ENCODE measurements at regions not wholly inside any gene's neighbourhood (a gene's known extent, or its start where the extent isn't known, plus 50 kb on each side); places are given as distances from the start of the nearest gene placed in this dataset.

GRCh38 chr9:119609277-119609971 is 240.2 kb upstream of the BRINP1 start:
- no peak for DNase-seq

- no peak for DNase-seq
These were observed 232.4 kb upstream of the BRINP1 start for GRCh38 chr9:119601632-119602031.

GRCh38 chr9:119597499-119597898 is 228.3 kb upstream of the BRINP1 start:
- DNase-seq: no peak

GRCh38 chr9:119596703-119597102 is 227.5 kb upstream of the BRINP1 start:
- no peak for DNase-seq

GRCh38 chr9:119588874-119589744 is 219.9 kb upstream of the BRINP1 start:
- DNase-seq: no peak

GRCh38 chr9:119577881-119578280 is 208.6 kb upstream of the BRINP1 start:
- DNase-seq: no peak

GRCh38 chr9:119559986-119560385 is 190.8 kb upstream of the BRINP1 start:
- DNase-seq: no peak

- DNase-seq: no peak
These were observed 189.8 kb upstream of the BRINP1 start for GRCh38 chr9:119559056-119559455.

- no peak for DNase-seq
These were observed 187.1 kb upstream of the BRINP1 start for GRCh38 chr9:119556129-119556875.

- DNase-seq: no peak
These were observed 175.3 kb upstream of the BRINP1 start for GRCh38 chr9:119544492-119544891.

- DNase-seq: no peak
These were observed 167.9 kb upstream of the BRINP1 start for GRCh38 chr9:119537138-119537537.

GRCh38 chr9:119533504-119533903 is 164.3 kb upstream of the BRINP1 start:
- DNase-seq: no peak

GRCh38 chr9:119526698-119527097 is 157.5 kb upstream of the BRINP1 start:
- no peak for DNase-seq

GRCh38 chr9:119523508-119523907 is 154.3 kb upstream of the BRINP1 start:
- DNase-seq: no peak

- no peak for DNase-seq
These were observed 153.1 kb upstream of the BRINP1 start for GRCh38 chr9:119522381-119522780.

GRCh38 chr9:119509291-119509905 is 140.2 kb upstream of the BRINP1 start:
- DNase-seq: no peak

- no peak for DNase-seq
These were observed 132.1 kb upstream of the BRINP1 start for GRCh38 chr9:119501374-119501773.

- DNase-seq: no peak
These were observed 131.0 kb upstream of the BRINP1 start for GRCh38 chr9:119500072-119500771.

- DNase-seq: no peak
These were observed 118.0 kb upstream of the BRINP1 start for GRCh38 chr9:119487118-119487827.

- DNase-seq: no peak
These were observed 113.9 kb upstream of the BRINP1 start for GRCh38 chr9:119483153-119483552.

GRCh38 chr9:119477197-119477596 is 108.0 kb upstream of the BRINP1 start:
- DNase-seq: no peak

- no peak for DNase-seq
These were observed 88.8 kb upstream of the BRINP1 start for GRCh38 chr9:119458068-119458467.

Measured in 8988T (cell line).